GM12892 (cell line): ENCODE measurements at regions not wholly inside any gene's neighbourhood (a gene's known extent, or its start where the extent isn't known, plus 50 kb on each side); places are given as distances from the start of the nearest gene placed in this dataset.

Experiments
- POLR2A ChIP-seq: IDR thresholded peaks from 2 replicates; pipeline ENCODE4 v1.6.1; 2011; ENCODE audit warnings: low read depth, low read length, control low read depth
- TAF1 ChIP-seq: IDR thresholded peaks from 2 replicates; pipeline ENCODE4 v1.6.1; 2011; ENCODE audit warnings: low read depth, mild to moderate bottlenecking, control low read depth, low read length, borderline replicate concordance

GRCh38 chr12:4174417-4174816 is 99.1 kb upstream of the CCND2 start:
- TF ChIP-seq POLR2A = no peak
- no peak for TF ChIP-seq TAF1
